ENCODE measurements at regions not wholly inside any gene's neighbourhood (a gene's known extent, or its start where the extent isn't known, plus 50 kb on each side); places are given as distances from the start of the nearest gene placed in this dataset.

DNA sequence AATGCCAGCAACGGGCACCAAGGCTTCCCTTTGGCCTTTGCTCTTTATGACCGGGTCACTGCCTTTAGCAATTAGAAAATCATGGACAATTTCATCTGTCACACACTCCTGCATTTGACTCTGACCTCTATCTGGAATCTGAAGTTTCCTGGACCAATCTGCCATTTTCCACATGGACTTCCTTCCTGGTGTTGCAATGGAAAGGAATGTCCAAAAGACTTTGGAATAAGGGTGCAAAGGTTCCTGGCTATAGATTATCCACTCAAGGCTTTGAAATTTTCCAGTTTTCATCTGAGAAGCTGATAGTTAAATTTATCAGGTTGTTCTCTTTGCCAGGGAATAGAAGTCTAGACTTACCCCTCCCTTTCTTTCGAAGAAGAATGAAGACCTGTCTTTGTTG, 523.1 kb upstream of the ZNF462 start:
- no peak for DNase-seq

DNA sequence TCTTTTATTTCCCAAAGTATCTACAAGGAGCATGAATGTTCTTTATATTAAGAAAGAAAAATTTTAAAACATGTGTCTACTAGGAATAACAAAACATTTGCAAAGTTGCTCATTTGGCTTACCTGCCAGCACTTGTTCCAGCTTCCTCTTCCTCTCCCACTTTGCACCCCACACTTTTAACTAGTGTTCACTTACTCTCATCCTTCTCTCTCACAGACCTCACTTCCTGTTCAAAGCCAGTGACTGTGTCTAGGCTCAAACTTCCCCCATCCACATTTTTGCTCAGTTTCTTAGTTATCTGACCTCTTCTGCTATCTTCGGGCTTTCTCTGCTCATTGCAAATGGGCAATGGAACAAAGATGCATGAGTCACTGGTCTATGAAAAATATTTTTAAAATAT, 512.2 kb upstream of the ZNF462 start:
- DNase-seq = no peak

DNA sequence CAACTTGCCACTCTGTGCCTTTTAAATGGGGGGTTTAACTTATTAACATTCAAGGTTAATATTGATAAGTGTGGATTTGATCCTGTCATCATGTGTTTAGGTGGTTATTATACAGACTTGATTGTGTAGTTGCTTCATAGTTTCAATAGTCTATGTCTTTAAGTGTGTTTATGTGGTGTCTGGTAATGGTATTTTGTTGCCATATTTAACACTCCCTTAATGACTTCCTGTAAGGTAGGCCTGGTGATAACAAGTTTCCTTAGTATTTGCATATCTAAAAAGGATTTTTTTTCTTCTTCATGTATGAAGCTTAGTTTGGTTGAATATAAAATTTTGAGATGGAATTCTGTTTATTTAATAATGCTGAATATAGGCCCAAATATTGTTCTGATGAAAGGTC, 506.0 kb upstream of the ZNF462 start:
- no peak for DNase-seq

DNA sequence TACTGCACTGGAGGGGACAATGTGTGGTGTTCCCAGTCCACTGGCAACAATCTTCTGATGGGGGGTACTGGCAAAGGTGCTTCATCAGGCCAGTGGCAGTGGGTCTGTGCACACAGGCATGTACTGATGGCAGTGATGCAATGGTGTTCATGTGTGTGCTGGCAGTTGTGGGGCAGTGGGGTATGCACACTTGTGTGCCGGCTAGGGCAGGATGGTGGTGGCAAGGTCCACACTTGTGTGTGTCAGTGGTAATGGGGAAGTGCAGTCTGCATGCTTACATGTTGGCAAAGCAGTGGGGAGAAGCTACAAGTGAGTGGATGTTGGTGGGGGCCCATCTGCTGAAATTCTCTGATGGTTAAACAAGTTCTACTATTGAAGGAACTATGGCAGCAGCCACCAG, 504.6 kb upstream of the ZNF462 start:
- no peak for DNase-seq

DNA sequence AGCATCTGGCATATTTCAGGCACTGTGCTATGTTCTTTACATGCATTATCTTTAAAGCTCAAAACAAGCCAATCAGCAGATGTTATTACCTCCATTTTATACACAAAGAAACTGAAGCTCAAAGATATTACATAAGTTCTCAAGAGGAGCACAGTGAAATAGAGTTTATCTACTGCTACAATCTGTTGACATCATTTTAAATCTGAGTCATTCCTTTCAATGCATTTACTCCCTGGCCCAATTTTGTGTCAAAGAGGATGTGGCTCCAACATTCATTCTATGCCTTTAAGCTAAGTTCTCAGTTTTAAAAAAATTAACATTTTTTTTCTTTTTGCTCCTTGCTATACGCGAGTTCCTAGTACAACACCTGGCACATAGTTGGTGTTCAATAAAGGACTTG, 486.3 kb upstream of the ZNF462 start:
- DNase-seq = no peak

DNA sequence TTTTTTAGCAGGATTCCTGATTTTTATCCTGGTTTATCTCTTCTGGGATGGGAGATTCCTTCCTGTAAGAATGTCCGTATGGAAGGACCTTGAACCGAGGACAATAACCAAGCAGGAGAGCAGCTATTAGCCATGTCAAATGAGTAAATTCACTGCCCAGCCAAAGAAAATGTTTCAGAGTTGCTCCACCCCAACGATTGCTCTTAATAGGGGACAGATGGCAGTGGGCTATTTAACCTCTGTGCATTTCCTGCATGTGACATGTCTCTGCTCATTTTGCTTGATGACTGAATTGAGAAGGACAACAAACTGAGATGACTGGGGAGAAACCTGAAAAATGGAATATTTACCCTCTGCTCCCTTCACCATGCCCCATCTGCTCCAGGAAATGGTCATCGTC, 479.9 kb upstream of the ZNF462 start:
- no peak for DNase-seq

DNA sequence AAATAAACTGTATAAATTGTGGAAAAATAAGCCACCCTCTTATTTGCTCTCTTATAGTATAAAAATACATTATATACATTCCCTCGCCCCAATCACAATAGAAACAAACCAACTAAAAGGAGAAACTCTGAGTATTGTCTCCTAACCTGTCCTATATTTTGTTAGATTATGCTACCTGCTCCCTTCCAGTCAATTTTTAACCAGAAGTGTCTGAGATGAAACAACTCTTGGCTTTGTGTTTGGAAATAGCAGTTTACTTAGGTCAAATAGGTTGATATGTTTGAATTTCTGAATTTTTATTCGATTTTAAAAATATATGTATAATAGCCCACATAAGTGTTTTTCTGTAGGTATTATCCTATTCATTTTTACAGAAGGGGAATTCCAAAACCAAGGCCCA, 475.0 kb upstream of the ZNF462 start:
- no peak for DNase-seq

DNA sequence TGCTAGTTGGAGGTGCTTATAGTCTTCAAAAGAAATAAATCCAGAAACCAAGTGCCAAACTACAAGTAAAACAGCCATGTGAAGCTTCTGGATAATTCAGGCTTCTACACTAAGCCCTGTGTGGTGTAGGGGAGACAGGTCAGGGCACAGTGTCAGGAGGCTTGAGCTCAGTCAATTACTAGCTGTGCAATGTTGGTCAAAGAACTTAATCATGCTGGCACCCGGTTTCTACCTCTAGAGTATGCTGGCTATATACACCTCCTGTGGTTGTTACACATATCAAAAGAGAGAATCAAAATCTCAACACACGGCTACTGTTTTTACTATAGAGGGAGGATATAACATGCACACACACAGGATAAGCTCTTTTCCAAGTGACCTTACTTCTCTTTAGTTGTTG, 469.7 kb upstream of the ZNF462 start:
- DNase-seq = no peak

DNA sequence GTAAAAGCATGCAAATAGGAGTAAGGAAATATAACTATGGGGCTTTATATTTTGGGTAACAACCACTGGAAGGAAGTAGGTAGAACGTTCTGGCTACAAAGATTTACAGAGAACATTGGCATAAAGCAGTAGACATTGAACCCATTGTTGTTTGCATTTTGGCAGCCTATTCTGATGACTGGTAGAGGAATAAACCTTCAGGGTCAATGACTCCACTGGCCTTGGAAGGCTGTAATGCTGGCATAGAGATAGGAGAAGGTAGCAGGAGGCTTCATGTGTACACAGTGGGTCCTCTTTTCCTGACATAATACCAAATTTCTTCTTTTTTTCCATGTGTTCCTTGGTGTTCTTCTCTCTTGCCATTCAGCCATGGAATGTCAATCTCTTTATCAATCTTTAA, 462.8 kb upstream of the ZNF462 start:
- DNase-seq = no peak

DNA sequence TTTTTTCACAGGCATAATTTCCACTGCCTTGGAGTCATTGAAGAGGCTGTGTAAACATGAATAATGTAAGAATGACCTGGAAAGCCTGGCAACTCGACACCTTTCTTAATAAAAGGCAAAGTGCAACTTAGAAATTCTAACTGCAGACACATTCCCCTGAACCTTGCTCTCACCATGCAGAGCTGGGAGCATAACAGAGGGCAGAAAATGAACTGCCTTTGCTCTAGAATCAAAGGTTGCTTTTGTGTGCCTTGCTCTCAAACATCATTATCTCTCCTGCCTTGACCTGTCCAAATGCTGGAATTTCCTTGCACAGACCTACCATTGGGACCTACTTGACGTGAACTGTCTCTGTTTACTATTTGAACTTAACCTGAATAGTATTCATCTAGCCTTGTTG, 462.0 kb upstream of the ZNF462 start:
- no peak for DNase-seq

DNA sequence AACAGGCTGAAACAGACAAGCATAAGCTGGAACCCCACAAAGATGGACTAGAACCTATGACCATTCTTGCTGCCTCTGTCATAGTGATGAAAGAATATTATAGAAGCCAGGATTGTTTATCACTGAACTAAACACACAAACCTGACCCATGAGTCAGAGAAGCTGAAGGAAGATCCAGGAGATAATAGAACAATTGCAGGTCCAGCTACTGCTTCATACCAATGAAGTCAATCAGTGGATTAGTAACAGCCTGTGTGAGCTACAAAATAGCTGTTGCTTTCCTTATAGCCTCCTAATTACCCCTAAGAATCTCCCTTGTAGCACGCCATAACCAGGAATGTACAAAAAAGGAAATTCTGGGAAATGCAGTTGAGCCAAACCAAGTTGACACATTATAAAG, 459.9 kb upstream of the ZNF462 start:
- no peak for DNase-seq

DNA sequence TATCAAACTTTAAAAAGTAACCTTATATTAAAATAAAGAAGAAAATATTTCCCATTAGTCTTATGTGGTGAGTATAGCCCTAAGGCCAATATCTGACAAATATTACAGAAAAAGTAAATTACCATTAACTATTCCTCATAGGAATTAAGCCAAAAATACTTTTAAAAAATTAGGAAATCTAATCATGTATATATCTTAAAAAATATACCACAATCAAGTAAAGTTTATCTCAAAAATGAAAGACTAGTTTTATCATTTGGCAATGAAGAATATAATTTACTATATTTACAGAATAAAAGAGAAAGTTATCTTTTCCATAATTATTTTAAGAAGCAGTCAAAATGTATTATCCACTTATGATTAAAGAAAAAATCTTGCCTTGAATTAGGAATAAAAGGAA, 458.8 kb upstream of the ZNF462 start:
- no peak for DNase-seq

DNA sequence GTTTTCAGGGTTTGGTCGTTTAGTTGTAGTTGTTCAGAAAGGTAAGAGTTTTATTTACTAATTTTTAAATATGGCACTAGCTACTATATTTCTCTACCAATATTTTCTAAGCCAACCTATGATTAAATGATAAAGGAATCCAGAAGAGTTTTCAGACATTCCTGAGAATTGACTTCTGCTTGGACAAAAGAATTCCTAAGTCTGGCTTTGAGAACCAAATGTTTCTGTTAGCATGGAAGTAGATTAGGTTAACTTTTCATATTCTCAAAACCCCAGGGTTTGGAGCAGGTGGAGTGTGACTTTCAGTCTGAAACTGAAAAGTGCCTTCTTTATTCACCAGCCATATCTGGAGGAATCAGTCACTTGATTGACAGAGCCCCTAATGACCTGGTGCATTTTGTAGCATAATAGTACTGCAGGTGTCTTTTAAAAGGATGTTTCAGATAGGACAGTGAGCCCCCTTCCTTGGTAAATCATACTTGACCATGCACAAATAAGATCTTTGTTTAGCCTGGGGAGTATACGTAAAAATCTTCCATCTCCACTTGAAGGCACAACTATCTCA, 457.0 kb upstream of the ZNF462 start:
- no peak for DNase-seq

DNA sequence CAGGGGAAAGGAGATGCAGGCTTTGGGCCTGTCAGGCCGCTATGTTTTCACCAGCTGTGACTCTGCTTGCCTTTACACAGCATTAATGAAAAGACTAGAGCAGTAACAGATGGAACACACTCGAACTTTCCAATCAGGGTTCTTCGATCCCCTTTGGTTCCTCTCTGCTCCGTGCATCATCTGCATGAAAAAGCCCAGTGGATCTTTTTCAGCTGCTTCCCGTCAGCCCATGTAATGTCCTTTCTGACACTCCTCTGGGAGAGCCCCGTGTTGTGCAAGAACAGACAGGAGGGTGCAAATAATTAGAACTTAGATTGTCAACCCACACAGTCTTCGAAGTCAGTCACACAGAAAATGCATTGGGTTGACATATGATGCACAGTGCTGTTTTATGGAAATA, 448.9 kb upstream of the ZNF462 start:
- no peak for DNase-seq

DNA sequence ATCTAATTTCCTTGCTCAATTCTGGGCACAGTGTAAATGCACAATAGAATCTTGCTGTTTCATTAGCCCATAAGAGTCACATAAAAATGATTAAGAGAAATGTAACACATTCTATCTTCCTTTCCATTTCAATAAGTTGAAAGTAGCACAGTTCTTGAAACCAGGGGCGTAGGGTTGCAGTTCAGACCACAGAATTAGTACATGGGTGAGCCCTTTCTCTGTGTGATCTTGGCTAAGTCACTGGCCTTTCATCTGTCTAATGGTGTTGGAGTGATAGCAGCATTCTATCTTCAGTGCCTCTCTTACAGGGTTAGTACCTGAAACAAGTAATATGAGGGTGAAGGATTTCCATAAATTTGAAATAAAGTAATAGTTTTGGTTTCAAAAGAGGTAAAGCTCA, 445.3 kb upstream of the ZNF462 start:
- DNase-seq = no peak

DNA sequence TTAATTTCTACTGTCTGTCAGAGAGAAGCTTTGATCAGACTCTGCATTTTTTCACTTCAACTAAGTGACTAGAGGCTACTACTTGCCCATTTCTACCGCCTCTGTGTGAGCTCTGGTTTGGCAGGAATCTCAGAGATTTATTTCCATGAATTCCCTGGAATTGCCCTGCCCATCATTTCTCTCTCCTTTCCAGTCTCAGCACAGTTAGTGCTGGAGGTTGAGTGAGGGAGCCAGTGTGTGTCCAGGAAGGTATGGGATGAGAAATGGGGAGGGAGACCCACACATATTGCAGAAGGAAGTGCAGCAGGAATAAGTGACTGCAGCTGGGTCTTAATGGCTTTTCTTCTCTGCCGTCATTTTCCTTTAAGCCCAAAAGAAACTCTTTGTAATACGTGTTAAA, 443.1 kb upstream of the ZNF462 start:
- DNase-seq = no peak

DNA sequence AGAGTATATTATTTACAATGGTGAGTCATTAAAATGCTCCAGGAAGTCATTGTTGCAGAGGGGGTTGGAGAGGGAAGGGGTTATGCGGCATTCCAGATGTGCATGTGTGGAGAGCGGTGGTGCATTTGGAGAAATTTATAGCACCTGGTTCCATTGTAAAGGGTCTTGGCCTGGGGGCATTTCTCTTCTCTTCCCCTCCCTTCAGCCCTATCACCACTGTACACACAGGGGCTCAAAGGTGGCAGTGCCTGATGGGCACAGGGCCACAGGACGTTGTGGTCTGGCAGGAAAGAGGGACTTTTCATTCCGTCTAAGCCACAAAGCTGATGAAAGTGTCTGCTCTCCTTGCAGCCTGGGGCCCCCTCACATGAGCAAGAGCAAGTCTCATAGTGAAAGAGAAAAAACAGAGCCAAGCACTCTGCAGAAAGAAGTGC, 442.4 kb upstream of the ZNF462 start:
- DNase-seq = no peak

DNA sequence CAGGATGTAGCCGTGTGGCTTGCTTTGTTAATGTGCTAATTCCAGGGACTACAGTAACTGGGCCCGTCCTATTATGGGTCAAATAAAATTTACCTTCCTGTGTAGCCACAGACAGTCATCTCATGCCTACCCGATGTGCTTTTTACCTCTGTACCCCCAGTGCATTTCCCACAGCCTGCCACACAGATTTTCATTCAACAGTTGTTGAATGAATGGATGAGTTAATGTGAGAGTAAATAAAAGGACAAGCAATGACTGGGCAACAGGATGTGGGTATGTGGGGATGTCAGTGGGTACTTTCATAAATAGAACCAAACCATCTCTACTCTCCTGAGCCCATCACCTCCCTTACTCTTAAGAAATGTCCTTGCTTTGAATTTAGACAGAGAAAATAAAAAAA, 441.2 kb upstream of the ZNF462 start:
- no peak for DNase-seq

DNA sequence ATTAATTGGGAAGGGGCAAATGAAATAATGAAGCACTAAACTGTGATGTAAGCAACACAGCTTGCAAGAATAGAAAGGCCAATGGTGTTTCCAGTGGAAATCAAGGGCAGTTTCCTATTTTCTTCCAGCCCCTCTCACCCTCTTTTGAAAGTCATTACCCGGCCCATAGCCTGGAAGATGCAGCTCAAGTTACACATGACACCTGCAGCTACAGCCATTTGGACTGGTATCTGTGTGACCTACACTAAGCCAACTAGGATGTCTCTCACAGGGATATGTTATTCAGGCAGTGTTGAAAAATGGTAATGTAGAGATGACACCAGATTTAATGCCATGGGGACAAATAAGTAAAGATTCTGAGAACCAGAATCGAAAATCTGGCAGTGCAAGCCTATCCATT, 439.4 kb upstream of the ZNF462 start:
- no peak for DNase-seq

DNA sequence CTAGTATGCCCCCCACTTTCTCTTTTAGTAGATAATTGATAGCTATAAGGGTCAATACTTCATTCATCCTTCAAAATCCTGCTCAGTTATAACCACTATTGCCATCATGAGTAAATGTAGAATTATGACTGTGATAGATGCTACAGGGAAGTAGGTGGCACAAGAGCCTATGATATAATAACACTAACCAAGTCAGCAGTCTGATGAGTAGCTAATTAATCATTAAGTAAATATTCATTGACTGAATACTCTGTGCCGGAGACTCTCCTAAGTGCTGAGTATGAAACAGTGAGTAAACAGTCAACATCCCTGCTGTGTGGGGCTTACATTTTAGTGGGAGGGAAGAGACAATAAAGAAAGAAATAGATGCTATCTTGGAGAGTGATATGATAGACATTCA, 430.3 kb upstream of the ZNF462 start:
- DNase-seq = no peak

DNA sequence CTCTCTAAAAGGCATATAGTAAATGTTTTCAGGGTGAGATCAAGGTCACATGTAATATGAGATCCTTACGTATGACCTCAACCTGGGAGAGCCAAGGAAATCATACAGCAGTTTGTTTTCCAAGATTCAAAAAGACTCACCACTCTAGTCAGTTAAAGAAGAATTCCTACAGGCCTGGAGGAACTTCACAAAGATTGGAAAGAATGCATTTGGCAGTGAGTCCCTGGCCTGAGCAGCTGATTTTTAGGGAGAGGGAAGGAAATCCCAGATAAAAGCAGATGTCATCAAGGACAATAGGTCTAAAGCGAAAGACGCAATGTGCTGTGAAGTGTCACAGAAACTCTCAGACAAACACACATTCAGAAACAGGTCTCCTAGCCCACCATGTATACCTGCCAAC, 424.0 kb upstream of the ZNF462 start:
- no peak for DNase-seq

DNA sequence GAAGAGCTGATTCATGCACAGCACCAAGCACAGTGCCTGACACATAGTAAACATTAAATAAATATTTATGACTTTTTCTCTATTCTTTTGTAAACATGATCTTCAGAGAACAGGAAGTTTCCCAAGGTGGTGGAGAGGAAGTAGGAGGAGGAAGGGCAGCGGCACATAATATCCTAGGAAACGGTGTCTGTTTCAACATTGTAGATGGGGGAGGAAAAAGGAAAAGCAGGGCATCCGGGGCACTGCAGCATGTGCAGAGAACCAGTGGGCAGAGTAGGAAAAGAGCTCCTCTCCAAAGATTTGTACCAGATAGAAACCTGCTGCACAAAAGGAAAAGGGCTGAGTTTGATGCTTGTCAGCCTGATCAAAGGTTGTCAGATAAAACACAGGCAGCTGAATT, 421.7 kb upstream of the ZNF462 start:
- no peak for DNase-seq

DNA sequence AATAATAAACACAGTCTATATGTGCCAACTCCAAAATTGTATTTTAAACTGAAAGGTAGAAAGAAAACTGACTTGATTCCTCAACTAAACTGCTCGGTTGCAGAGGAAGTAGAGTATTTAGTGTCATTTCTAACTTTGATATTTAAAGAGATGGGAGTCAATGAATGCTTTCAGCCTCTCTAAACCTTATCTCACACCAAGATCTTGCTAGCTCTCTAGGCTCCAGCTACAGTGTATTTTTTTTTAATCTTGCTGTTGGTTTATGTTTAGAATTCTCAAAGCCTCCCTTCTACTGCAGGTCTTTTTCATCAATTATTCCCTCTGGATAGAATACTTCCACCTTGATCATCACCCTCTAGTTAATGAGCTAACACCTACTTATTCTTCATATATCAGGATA, 419.4 kb upstream of the ZNF462 start:
- DNase-seq = no peak

DNA sequence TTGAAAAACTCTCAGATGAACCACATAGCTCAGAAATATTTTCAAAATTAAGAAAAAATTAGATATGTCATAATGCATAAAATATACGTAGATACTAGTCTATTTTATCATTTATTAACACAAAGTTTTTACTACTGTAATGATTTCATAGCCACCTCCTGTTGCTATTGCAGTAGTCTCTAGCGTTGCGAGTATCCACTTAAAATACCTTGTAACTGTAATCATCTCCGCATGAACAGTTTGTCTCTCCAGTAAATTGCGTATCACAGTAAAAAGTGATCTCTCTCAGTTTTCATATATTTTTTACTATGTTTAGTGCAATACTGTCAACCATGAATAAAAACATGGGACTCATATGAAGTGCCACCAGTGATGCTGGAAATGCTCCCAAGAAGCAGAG, 417.9 kb upstream of the ZNF462 start:
- no peak for DNase-seq

DNA sequence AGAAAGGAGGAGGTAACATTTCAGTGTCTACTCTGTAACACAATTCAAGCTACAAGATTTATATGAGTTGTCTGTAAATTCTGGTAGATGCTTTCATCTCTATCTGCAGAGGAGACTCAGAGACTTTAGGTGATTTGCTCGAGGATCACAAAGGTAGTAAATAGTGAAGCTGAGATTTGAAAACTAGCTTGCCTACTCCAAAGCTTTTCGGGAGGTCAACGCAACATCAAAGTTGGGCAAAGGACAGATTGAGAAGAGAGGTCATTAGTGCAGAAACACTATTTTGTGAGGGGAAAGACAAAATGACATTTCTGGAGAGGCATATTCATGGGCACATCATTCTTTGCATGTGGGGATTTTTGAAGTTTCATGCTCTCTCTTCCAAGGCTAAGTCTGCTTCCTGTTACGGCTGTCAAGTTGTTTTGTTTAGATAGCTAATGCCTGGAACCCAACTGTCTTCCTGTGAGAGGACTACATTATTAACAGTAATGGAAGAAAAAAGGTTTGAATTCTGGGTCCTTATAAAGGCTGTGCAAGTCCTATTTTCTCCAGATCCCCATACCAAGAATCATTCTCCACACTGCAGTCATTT, 413.5 kb upstream of the ZNF462 start:
- no peak for DNase-seq

DNA sequence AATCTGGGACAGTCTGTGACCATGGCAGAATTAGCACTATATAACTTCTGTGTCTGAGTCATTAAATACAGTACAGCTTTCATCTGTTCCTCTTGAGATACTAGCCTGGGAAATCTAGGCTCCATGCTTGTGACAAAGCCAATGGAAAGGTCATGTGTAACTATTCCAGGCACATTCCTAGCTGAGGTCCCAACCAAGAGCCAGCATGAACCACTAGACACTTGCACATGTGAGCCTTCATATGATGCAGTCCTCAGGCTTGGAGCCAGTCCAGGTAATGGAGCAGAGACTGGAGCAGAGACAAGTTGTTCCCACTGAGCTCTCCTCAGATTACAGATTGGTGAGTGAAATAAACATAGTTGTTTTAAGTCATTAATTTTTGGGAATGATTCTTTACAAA, 412.4 kb upstream of the ZNF462 start:
- no peak for DNase-seq

Measured in GF-D8 (cell line).